ENCODE measurements at regions not wholly inside any gene's neighbourhood (a gene's known extent, or its start where the extent isn't known, plus 50 kb on each side); places are given as distances from the start of the nearest gene placed in this dataset.
"Not testable (repeated sequence)": the region's sequence is repeated elsewhere in the genome, so short reads cannot be mapped to it uniquely, and the experiment has no call there.

DNA sequence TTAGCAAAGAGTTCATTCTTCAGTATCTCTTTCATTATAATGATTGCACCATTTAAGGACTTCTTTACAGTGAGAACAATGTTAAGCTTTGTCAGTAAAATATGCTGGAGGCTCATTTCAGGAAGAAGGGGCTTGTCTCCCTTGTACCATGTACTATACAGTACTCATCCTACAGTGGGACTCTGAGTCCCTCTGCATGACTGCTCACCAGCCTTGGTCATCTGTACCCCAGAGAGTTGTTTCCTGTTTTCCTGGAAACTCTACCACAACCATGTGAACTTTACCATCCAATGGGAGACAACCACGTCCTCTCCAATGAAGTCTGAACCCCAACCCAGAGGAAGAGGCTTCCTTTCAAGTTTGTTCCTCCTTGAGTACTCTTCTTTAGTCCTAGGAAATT, 1171.1 kb upstream of the CRIM1 start:
- ATAC-seq (ENCODE audit: poor library complexity) (no peak), DNase-seq (no peak)
- intact Hi-C loops (cut with DNase I): no loop called here

- intact Hi-C loops (cut with DNase I); DNase-seq; ATAC-seq (ENCODE audit: poor library complexity): not testable (repeated sequence)
These were observed 1178.9 kb upstream of the CRIM1 start for GRCh38 chr2:35176726-35177125.

GRCh38 chr2:35174845-35175244, 1180.7 kb upstream of the CRIM1 start:
- intact Hi-C loops (cut with DNase I): no loop called here
- ATAC-seq (ENCODE audit: poor library complexity) (no peak), DNase-seq (no peak)

GRCh38 chr2:35172687-35173086, 1182.9 kb upstream of the CRIM1 start:
- no peak for DNase-seq
- ATAC-seq (ENCODE audit: poor library complexity): no peak
- intact Hi-C loops (cut with DNase I): no loop called here

- intact Hi-C loops (cut with DNase I): no loop called here
- DNase-seq: no peak
- ATAC-seq (ENCODE audit: poor library complexity): no peak
These were observed 1187.2 kb upstream of the CRIM1 start for GRCh38 chr2:35168351-35168750.

- DNase-seq: no peak
- intact Hi-C loops (cut with DNase I): no loop called here
- ATAC-seq (ENCODE audit: poor library complexity): no peak
These were observed 1191.6 kb upstream of the CRIM1 start for GRCh38 chr2:35163948-35164347.

GRCh38 chr2:35160871-35161270, 1194.7 kb upstream of the CRIM1 start:
- no peak for DNase-seq
- intact Hi-C loops (cut with DNase I): no loop called here

GRCh38 chr2:35125871-35126270, 1229.7 kb upstream of the CRIM1 start:
- intact Hi-C loops (cut with DNase I): no loop called here
- ATAC-seq (ENCODE audit: poor library complexity) (no peak), DNase-seq (no peak)

More at GRCh38 chr2:35160871-35161270, 1194.7 kb upstream of the CRIM1 start:
- no peak for ATAC-seq (ENCODE audit: poor library complexity)

- ATAC-seq (ENCODE audit: poor library complexity) (no peak), DNase-seq (no peak)
- intact Hi-C loops (cut with DNase I): no loop called here
These were observed 1230.3 kb upstream of the CRIM1 start for GRCh38 chr2:35125278-35125677.

- no peak for ATAC-seq (ENCODE audit: poor library complexity)
- intact Hi-C loops (cut with DNase I): no loop called here
- no peak for DNase-seq
These were observed 1239.4 kb upstream of the CRIM1 start for GRCh38 chr2:35116151-35116550.

GRCh38 chr2:35114765-35115164, 1240.8 kb upstream of the CRIM1 start:
- ATAC-seq (ENCODE audit: poor library complexity) (no peak), DNase-seq (no peak)
- intact Hi-C loops (cut with DNase I): no loop called here

DNA sequence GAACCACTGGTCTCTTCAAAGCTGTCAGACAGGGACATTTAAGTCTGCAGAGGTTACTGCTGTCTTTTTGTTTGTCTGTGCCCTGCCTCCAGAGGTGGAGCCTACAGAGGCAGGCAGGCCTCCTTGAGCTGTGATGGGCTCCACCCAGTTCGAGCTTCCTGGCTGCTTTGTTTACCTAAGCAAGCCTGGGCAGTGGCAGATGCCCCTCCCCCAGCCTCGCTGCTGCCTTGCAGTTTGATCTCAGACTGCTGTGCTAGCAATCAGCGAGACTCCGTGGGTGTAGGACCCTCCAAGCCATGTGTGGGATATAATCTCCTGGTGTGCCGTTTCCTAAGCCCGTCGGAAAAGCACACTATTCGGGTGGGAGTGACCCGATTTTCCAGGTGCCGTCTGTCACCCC, 1243.2 kb upstream of the CRIM1 start:
- ATAC-seq (ENCODE audit: poor library complexity); DNase-seq; intact Hi-C loops (cut with DNase I): not testable (repeated sequence)

DNA sequence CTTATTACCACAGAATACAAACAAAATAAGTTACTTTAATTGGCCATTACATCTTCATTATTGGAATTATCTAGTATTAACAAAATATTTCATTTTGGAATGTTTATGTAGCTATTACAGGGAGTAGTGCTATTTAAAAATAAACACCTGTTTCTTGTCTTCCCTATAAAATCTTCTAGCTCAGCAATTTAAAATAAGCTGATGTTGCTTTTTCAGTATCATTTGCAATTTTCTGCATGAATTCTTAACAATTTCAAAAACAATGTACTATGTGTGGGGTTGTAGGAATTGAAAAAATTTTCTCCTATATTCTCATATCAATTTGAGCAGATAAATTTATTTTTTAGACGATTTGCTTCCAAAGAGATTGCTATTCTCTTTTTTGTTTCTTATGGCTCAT, 1251.3 kb upstream of the CRIM1 start:
- intact Hi-C loops (cut with DNase I): no loop called here
- no peak for ATAC-seq (ENCODE audit: poor library complexity)

GRCh38 chr2:35099342-35099741, 1256.2 kb upstream of the CRIM1 start:
- no peak for DNase-seq
- ATAC-seq (ENCODE audit: poor library complexity): no peak
- intact Hi-C loops (cut with DNase I): no loop called here

More for the DNA sequence above, 1251.3 kb upstream of the CRIM1 start:
- no peak for DNase-seq

- ATAC-seq (ENCODE audit: poor library complexity) (no peak), DNase-seq (no peak)
- intact Hi-C loops (cut with DNase I): no loop called here
These were observed 1273.5 kb upstream of the CRIM1 start for GRCh38 chr2:35082072-35082471.

DNA sequence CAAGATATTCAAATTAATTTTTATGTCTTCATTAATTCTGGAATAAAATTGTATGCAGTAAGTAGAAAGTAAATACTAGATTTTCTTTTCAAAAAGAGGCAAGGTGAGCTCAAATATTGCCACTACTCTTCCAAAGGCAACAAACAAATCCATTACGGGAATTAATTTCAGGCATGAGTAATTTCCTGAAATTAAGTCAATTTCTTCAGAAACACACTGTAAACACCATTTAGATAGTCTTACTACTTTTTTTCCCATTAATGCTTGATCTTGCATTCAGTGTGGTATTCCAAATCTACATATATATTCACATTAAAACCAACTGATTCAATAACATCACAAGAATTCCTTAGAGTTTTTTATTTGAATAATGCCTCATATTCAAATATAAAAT, 1274.0 kb upstream of the CRIM1 start:
- ATAC-seq (ENCODE audit: poor library complexity): no peak

GRCh38 chr2:35081001-35081621, 1274.5 kb upstream of the CRIM1 start:
- no peak for ATAC-seq (ENCODE audit: poor library complexity)
- DNase-seq: no peak
- intact Hi-C loops (cut with DNase I): no loop called here

More for the DNA sequence above, 1274.0 kb upstream of the CRIM1 start:
- no peak for DNase-seq
- intact Hi-C loops (cut with DNase I): no loop called here

GRCh38 chr2:35080231-35080910, 1275.2 kb upstream of the CRIM1 start:
- intact Hi-C loops (cut with DNase I): no loop called here
- ATAC-seq (ENCODE audit: poor library complexity): no peak
- no peak for DNase-seq

DNA sequence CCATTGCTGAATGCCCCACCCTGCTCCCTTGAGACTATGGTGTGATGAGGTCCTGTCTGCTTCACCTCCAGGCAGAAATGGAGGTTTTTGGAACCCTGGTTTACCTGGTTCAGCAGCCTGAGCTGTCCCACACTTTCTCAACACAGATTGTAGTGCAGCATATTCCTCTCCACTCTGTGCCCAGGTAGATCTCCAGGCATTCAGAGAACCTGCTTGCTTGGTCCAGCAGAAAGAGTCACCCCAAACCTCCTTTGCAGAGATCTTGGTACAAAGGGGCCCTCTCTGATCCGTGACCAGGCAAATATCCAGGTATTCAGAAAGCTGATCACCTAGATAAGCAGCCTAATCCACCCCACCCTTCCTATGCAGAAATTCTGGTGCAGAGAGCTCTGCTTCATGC, 1288.2 kb upstream of the CRIM1 start:
- DNase-seq (no peak), ATAC-seq (ENCODE audit: poor library complexity) (no peak)
- intact Hi-C loops (cut with DNase I): no loop called here

- no peak for ATAC-seq (ENCODE audit: poor library complexity)
- intact Hi-C loops (cut with DNase I): no loop called here
- DNase-seq: no peak
These were observed 1291.7 kb upstream of the CRIM1 start for GRCh38 chr2:35063836-35064235.

DNA sequence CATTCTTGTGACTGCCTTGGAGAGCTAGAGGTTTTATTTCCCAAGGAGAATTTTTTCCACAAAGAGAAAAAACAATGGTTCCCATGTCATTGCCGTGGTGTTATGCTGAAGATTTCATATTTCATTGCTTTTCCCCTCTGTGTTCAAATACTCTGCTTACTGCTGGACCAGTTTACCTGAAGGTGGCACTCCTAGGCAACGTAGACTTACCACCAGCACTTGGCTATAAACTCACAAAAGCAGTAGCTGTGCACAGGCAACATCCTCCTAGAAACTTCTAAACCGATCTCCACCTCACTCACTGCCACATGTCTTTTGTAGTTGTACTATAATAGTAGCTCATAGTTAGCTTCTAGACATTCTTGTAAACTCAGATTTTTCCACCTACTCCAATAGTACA, 1319.7 kb upstream of the CRIM1 start:
- intact Hi-C loops (cut with DNase I): no loop called here
- ATAC-seq (ENCODE audit: poor library complexity): no peak
- no peak for DNase-seq

Data from Right ventricle myocardium superior (tissue), 1 donor.